ENCODE measurements at regions not wholly inside any gene's neighbourhood (a gene's known extent, or its start where the extent isn't known, plus 50 kb on each side); places are given as distances from the start of the nearest gene placed in this dataset.
"Not testable (repeated sequence)": the region's sequence is repeated elsewhere in the genome, so short reads cannot be mapped to it uniquely, and the experiment has no call there.

- DNase-seq (ENCODE audit: low read depth, low spot score): no peak
Measured at GRCh38 chr7:153404124-153404523, 644.6 kb downstream of the ACTR3B start.

GRCh38 chr7:153404781-153405279, 645.3 kb downstream of the ACTR3B start:
- no peak for TF ChIP-seq CTCF (IDR thresholded peaks at IDR 0.05; ENCODE audit: low read depth, low read length)

More at GRCh38 chr7:153404124-153404523, 644.6 kb downstream of the ACTR3B start:
- in situ Hi-C loops (cut with HindIII; ENCODE audit: low sequenced_read_pairs): no loop called here
- TF ChIP-seq CTCF (IDR thresholded peaks at IDR 0.05; ENCODE audit: low read depth, low read length): no peak
- no peak overlapping the region for H3K4me3 ChIP-seq (ENCODE audit: low read depth, low read length)

GRCh38 chr7:153405704-153406485, 646.3 kb upstream of the DPP6 start:
- no peak for DNase-seq (ENCODE audit: low read depth, low spot score)
- in situ Hi-C loops (cut with HindIII; ENCODE audit: low sequenced_read_pairs): no loop called here
- no peak for TF ChIP-seq CTCF (IDR thresholded peaks at IDR 0.05; ENCODE audit: low read depth, low read length)
- no peak overlapping the region for H3K4me3 ChIP-seq (ENCODE audit: low read depth, low read length)

More at GRCh38 chr7:153404781-153405279, 645.3 kb downstream of the ACTR3B start:
- in situ Hi-C loops (cut with HindIII; ENCODE audit: low sequenced_read_pairs): no loop called here
- DNase-seq (ENCODE audit: low read depth, low spot score): no peak
- no peak overlapping the region for H3K4me3 ChIP-seq (ENCODE audit: low read depth, low read length)

- in situ Hi-C loops (cut with HindIII; ENCODE audit: low sequenced_read_pairs): no loop called here
- no peak for TF ChIP-seq CTCF (IDR thresholded peaks at IDR 0.05; ENCODE audit: low read depth, low read length)
- DNase-seq (ENCODE audit: low read depth, low spot score): no peak
- no peak overlapping the region for H3K4me3 ChIP-seq (ENCODE audit: low read depth, low read length)
Measured at GRCh38 chr7:153406486-153406872, 645.7 kb upstream of the DPP6 start.

GRCh38 chr7:153407291-153408046, 644.7 kb upstream of the DPP6 start:
- no peak overlapping the region for H3K4me3 ChIP-seq (ENCODE audit: low read depth, low read length)
- in situ Hi-C loops (cut with HindIII; ENCODE audit: low sequenced_read_pairs): no loop called here
- no peak for DNase-seq (ENCODE audit: low read depth, low spot score)
- TF ChIP-seq CTCF (IDR thresholded peaks at IDR 0.05; ENCODE audit: low read depth, low read length): no peak

- in situ Hi-C loops (cut with HindIII; ENCODE audit: low sequenced_read_pairs): no loop called here
- DNase-seq (ENCODE audit: low read depth, low spot score): no peak
- H3K4me3 ChIP-seq (ENCODE audit: low read depth, low read length): no peak overlapping the region
- TF ChIP-seq CTCF (IDR thresholded peaks at IDR 0.05; ENCODE audit: low read depth, low read length): no peak
Measured at GRCh38 chr7:153408360-153409335, 643.5 kb upstream of the DPP6 start.

GRCh38 chr7:153409567-153410342, 642.4 kb upstream of the DPP6 start:
- in situ Hi-C loops (cut with HindIII; ENCODE audit: low sequenced_read_pairs); DNase-seq (ENCODE audit: low read depth, low spot score); H3K4me3 ChIP-seq (ENCODE audit: low read depth, low read length): not testable (repeated sequence)

GRCh38 chr7:153410997-153411642, 641.1 kb upstream of the DPP6 start:
- H3K4me3 ChIP-seq (ENCODE audit: low read depth, low read length); in situ Hi-C loops (cut with HindIII; ENCODE audit: low sequenced_read_pairs); DNase-seq (ENCODE audit: low read depth, low spot score): not testable (repeated sequence)
